ENCODE measurements at regions not wholly inside any gene's neighbourhood (a gene's known extent, or its start where the extent isn't known, plus 50 kb on each side); places are given as distances from the start of the nearest gene placed in this dataset.
"Not testable (repeated sequence)": the region's sequence is repeated elsewhere in the genome, so short reads cannot be mapped to it uniquely, and the experiment has no call there.

GRCh38 chr20:40958598-40958997, 70.0 kb upstream of the TOP1 start:
- TF ChIP-seq JUND (IDR thresholded peaks at IDR 0.05; ENCODE audit: low read depth): no peak

DNA sequence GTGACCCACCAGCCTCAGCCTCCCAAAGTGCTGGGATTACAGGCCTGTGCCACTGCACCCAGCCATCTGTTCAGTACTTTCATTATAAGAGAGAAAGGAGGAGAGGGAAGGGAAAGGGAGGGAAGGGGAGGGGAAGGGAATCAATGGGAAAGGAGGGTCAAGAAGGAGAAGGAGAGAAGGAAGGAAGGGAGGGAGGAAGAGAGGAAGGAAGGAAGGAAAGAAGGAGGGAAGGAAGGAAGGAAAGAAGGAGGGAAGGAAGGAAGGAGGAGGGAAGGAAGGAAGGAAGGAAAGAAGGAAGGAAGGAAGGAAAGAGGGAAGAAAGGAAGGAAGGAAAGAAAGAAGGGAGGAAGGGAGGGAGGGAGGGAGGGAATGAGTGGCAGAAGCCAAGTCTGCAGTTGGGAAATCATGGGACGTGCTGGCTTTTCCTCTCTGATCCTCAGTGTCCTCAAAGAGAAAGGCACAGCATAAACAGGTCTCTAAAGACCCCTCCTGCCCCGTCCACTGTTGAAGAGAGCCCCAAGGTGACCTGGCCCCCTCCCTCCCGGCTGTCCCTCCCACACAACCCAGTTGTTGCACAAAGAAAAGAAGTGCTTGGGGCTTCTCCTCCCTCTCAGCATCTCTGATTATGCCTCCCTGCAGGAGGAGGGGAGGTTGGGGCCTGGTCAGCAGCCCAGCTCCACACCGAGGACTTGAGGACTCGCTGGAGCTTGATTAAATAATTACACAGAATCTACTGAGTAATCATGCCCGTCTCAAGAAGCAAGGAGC, 69.1 kb upstream of the TOP1 start:
- no peak for TF ChIP-seq JUND (IDR thresholded peaks at IDR 0.05; ENCODE audit: low read depth)
- DNase-seq (ENCODE audit: low read depth in 1 of 2, low spot score in 1 of 2): no peak
- in situ Hi-C loops (cut with HindIII; ENCODE audit: low pct_unique_long_range_greater_than_20kb, low sequenced_read_pairs): no loop called here

More at GRCh38 chr20:40958598-40958997, 70.0 kb upstream of the TOP1 start:
- in situ Hi-C loops (cut with HindIII; ENCODE audit: low pct_unique_long_range_greater_than_20kb, low sequenced_read_pairs): no loop called here
- DNase-seq (ENCODE audit: low read depth in 1 of 2, low spot score in 1 of 2): peak; percentile 50 to 97

GRCh38 chr20:40960101-40960500, 68.5 kb upstream of the TOP1 start:
- TF ChIP-seq JUND (IDR thresholded peaks at IDR 0.05; ENCODE audit: low read depth): no peak
- in situ Hi-C loops (cut with HindIII; ENCODE audit: low pct_unique_long_range_greater_than_20kb, low sequenced_read_pairs): no loop called here
- no peak for DNase-seq (ENCODE audit: low read depth in 1 of 2, low spot score in 1 of 2)

GRCh38 chr20:40960521-40960956, 68.1 kb upstream of the TOP1 start:
- DNase-seq (ENCODE audit: low read depth in 1 of 2, low spot score in 1 of 2): no peak

GRCh38 chr20:40961176-40961575, 67.4 kb upstream of the TOP1 start:
- in situ Hi-C loops (cut with HindIII; ENCODE audit: low pct_unique_long_range_greater_than_20kb, low sequenced_read_pairs): no loop called here

More at GRCh38 chr20:40960521-40960956, 68.1 kb upstream of the TOP1 start:
- in situ Hi-C loops (cut with HindIII; ENCODE audit: low pct_unique_long_range_greater_than_20kb, low sequenced_read_pairs): no loop called here
- TF ChIP-seq JUND (IDR thresholded peaks at IDR 0.05; ENCODE audit: low read depth): no peak

GRCh38 chr20:40961686-40962640, 66.7 kb upstream of the TOP1 start:
- in situ Hi-C loops (cut with HindIII; ENCODE audit: low pct_unique_long_range_greater_than_20kb, low sequenced_read_pairs): no loop called here
- no peak for DNase-seq (ENCODE audit: low read depth in 1 of 2, low spot score in 1 of 2)

More at GRCh38 chr20:40961176-40961575, 67.4 kb upstream of the TOP1 start:
- TF ChIP-seq JUND (IDR thresholded peaks at IDR 0.05; ENCODE audit: low read depth): no peak
- no peak for DNase-seq (ENCODE audit: low read depth in 1 of 2, low spot score in 1 of 2)

DNA sequence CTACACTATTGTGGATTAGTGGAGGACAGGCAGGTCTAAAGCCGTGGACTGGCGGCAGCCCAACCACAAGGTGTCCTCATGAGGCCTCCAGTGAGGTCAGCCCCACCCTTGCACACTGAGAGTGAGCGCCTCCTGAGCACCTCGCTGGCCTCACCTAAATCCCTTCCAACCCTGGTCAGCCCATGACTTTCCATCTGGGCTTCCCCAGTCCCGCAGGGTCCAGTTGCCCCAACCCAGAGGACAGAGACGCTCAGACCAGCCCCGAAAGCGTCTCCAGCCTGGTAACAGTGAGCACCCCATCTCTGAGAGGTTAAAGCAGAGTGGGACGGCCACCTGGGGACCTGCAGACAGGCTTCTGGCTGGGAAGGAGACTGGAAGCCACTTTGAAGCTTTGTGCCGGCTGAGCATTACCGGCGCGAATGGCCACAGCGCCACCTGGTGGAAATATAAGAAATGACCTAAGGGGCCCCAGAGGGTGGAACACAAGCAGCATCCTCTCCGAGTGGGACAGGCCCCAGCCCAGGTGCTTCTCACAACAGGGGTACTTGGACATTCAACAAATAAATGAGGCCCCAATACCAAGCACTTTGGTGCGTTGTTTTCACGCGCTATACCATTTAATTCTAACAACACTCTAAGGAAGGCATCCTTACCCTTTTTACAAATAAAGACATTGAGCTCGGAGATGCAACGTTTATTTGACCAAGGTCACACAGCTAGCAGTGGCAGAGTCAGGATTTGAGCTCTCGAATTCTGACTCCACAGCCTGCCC, 65.7 kb upstream of the TOP1 start:
- DNase-seq (ENCODE audit: low read depth in 1 of 2, low spot score in 1 of 2): peak; percentile 81 to 88
- no peak for TF ChIP-seq JUND (IDR thresholded peaks at IDR 0.05; ENCODE audit: low read depth)
- in situ Hi-C loops (cut with HindIII; ENCODE audit: low pct_unique_long_range_greater_than_20kb, low sequenced_read_pairs): no loop called here

More at GRCh38 chr20:40961686-40962640, 66.7 kb upstream of the TOP1 start:
- TF ChIP-seq JUND (IDR thresholded peaks at IDR 0.05; ENCODE audit: low read depth): no peak

DNA sequence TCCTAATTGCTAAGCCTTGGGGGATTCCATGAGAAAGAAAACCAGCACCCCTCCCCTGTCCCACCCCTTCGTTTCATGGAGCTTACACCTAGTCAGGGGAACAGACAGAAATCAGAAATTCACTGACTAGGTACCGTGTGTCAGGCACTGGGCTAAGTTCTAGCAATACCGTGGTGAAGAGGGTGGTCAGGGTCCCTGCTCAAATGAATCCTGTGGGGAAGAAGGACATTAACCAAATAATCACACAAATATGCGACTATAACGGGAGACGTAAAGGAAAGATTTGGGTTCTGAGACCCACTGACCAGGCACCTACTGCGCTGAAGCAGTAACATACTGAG, 65.1 kb upstream of the TOP1 start:
- in situ Hi-C loops (cut with HindIII; ENCODE audit: low pct_unique_long_range_greater_than_20kb, low sequenced_read_pairs): no loop called here
- TF ChIP-seq JUND (IDR thresholded peaks at IDR 0.05; ENCODE audit: low read depth): no peak
- DNase-seq (ENCODE audit: low read depth in 1 of 2, low spot score in 1 of 2): no peak

DNA sequence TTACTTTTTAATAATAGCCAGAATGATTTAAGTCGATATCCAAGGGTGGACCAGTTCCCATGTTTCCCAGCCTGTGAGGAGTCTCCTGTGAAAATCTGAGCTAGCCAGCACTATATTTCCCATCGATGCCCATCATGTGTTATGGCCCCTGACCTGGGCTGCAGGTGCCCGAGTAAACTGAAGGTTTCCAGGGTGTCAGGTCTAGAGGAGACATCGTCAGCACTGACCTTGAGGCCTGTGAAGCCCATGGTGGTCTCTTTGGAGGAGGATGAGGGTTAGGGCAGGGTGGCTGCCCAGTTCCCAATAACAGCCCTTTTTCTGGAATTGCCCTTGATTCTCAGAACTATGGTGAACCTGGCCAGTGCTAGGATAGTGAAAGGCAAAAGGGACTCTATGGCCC, 63.0 kb upstream of the TOP1 start:
- in situ Hi-C loops (cut with HindIII; ENCODE audit: low pct_unique_long_range_greater_than_20kb, low sequenced_read_pairs): no loop called here
- TF ChIP-seq JUND (IDR thresholded peaks at IDR 0.05; ENCODE audit: low read depth): no peak
- DNase-seq (ENCODE audit: low read depth in 1 of 2, low spot score in 1 of 2): no peak

GRCh38 chr20:40966103-40966502, 62.5 kb upstream of the TOP1 start:
- no peak for TF ChIP-seq JUND (IDR thresholded peaks at IDR 0.05; ENCODE audit: low read depth)
- no peak for DNase-seq (ENCODE audit: low read depth in 1 of 2, low spot score in 1 of 2)
- in situ Hi-C loops (cut with HindIII; ENCODE audit: low pct_unique_long_range_greater_than_20kb, low sequenced_read_pairs): no loop called here

DNA sequence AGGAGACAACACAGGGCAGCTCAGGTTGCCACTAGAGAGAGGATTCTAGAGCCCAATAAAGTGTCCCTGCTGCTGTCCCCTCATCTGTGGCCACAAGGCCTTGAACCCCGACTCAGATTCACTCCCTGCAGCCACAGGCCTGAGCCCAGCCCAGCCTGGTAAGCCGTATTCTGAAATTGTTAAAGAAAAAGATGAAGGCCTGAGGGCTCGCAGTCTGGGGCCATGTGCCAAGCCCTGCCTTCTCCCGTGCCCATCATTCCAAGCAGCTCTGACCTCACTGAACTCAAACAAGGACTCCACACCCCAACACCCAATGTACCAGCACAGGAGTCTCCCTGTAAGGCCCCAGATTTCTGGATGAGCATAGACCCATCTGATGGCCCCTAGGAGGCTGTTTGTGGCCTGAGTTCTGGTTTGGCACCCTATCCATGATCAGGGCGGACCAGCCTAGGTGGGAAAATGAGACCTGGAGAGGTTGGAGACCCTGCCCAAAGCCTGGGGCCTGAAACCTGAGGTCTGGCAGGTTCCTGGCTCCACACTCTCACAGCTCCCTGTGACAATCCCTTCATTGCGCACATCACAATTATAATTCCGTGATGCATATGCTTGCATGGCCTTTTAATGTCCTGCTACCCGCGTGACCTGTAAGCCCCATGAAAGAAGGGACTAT, 62.0 kb upstream of the TOP1 start:
- in situ Hi-C loops (cut with HindIII; ENCODE audit: low pct_unique_long_range_greater_than_20kb, low sequenced_read_pairs): no loop called here
- no peak for TF ChIP-seq JUND (IDR thresholded peaks at IDR 0.05; ENCODE audit: low read depth)
- no peak for DNase-seq (ENCODE audit: low read depth in 1 of 2, low spot score in 1 of 2)

- no peak for TF ChIP-seq JUND (IDR thresholded peaks at IDR 0.05; ENCODE audit: low read depth)
- in situ Hi-C loops (cut with HindIII; ENCODE audit: low pct_unique_long_range_greater_than_20kb, low sequenced_read_pairs): no loop called here
- DNase-seq (ENCODE audit: low read depth in 1 of 2, low spot score in 1 of 2): no peak
Observed at GRCh38 chr20:40967700-40968099, 60.9 kb upstream of the TOP1 start.

GRCh38 chr20:40968816-40969562, 59.6 kb upstream of the TOP1 start:
- in situ Hi-C loops (cut with HindIII; ENCODE audit: low pct_unique_long_range_greater_than_20kb, low sequenced_read_pairs): not testable (repeated sequence)

More at GRCh38 chr20:40968816-40969562, 59.6 kb upstream of the TOP1 start:
- peak; percentile 79 to 82 for DNase-seq (ENCODE audit: low read depth in 1 of 2, low spot score in 1 of 2)
